ENCODE measurements at regions not wholly inside any gene's neighbourhood (a gene's known extent, or its start where the extent isn't known, plus 50 kb on each side); places are given as distances from the start of the nearest gene placed in this dataset.

GRCh38 chr7:80385508-80385907 lies 126.4 kb downstream of the GNAT3 start:
- TF ChIP-seq CTCF (conservative IDR thresholded peaks at IDR 0.05; ENCODE audit: low read depth, low read length) = no peak
- no peak overlapping the region for H3K4me3 ChIP-seq (ENCODE audit: low read depth, low read length)
- DNase-seq (ENCODE audit: low read depth) = peak; percentile 58

GRCh38 chr7:80380957-80381356 lies 130.9 kb downstream of the GNAT3 start:
- DNase-seq (ENCODE audit: low read depth) = no peak
- no peak for TF ChIP-seq CTCF (conservative IDR thresholded peaks at IDR 0.05; ENCODE audit: low read depth, low read length)
- no peak overlapping the region for H3K4me3 ChIP-seq (ENCODE audit: low read depth, low read length)

GRCh38 chr7:80379034-80379982 lies 132.6 kb downstream of the GNAT3 start:
- no peak for TF ChIP-seq CTCF (conservative IDR thresholded peaks at IDR 0.05; ENCODE audit: low read depth, low read length)
- no peak for DNase-seq (ENCODE audit: low read depth)
- H3K4me3 ChIP-seq (ENCODE audit: low read depth, low read length) = no peak overlapping the region

GRCh38 chr7:80374321-80374720 lies 137.5 kb downstream of the GNAT3 start:
- H3K4me3 ChIP-seq (ENCODE audit: low read depth, low read length) = no peak overlapping the region
- no peak for TF ChIP-seq CTCF (conservative IDR thresholded peaks at IDR 0.05; ENCODE audit: low read depth, low read length)
- DNase-seq (ENCODE audit: low read depth) = no peak

- DNase-seq (ENCODE audit: low read depth) = no peak
Measured at GRCh38 chr7:80373429-80374032, 138.3 kb downstream of the GNAT3 start.

GRCh38 chr7:80372415-80372814 lies 139.4 kb downstream of the GNAT3 start:
- TF ChIP-seq CTCF (conservative IDR thresholded peaks at IDR 0.05; ENCODE audit: low read depth, low read length) = no peak
- H3K4me3 ChIP-seq (ENCODE audit: low read depth, low read length) = no peak overlapping the region
- no peak for DNase-seq (ENCODE audit: low read depth)

More at GRCh38 chr7:80373429-80374032, 138.3 kb downstream of the GNAT3 start:
- no peak for TF ChIP-seq CTCF (conservative IDR thresholded peaks at IDR 0.05; ENCODE audit: low read depth, low read length)
- no peak overlapping the region for H3K4me3 ChIP-seq (ENCODE audit: low read depth, low read length)
